ENCODE measurements at regions not wholly inside any gene's neighbourhood (a gene's known extent, or its start where the extent isn't known, plus 50 kb on each side); places are given as distances from the start of the nearest gene placed in this dataset.

DNA sequence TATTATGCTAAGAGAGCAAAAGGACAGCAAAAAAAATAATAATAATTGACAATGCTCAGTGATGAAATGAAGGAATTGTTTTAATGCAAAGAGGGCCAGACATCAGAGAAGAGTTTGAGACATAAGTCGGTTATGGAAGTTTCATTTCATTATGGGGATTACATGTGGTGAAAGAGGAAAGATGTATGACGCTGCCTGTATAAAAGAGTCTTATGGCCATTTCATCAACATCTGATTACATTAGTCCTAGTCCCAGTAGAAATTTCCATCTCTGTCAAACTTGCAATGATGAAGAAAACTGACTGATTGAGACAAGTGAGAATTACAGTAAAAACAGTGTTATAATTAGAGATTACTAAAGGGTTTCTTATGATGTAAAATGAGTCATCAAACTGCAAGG, 900.6 kb upstream of the CDH9 start:
- Histone ChIP-seq H3K18ac (ENCODE audit: low read length) (no peak overlapping the region), H4K12ac (ENCODE audit: low read depth, low read length) (no peak overlapping the region), H2AFZ (ENCODE audit: insufficient read depth, low read length, poor library complexity) (no peak overlapping the region), H3K4me2 (ENCODE audit: low read length) (no peak overlapping the region), H3K27ac (ENCODE audit: low read depth, low read length) (no peak overlapping the region), H3K79me2 (ENCODE audit: control insufficient read depth, insufficient read depth, low read length, poor library complexity) (no peaks in the 10 kb centered on the region), H2BK120ac (ENCODE audit: insufficient read depth, low read length, poor library complexity) (no peak overlapping the region), H3K9me3 (ENCODE audit: insufficient read depth, low read depth, low read length) (no peaks in the 10 kb centered on the region), H3K4me3 (ENCODE audit: low read depth, low read length) (no peak overlapping the region), H2AK5ac (ENCODE audit: low read length) (no peak overlapping the region), H3K23ac (ENCODE audit: low read length) (no peak overlapping the region), H3K4me1 (ENCODE audit: control insufficient read depth in 1 of 2, insufficient read depth in 2 of 2, low read length in 2 of 2) (no peaks in the 10 kb centered on the region), H3K14ac (ENCODE audit: low read length) (no peak overlapping the region), H3K36me3 (ENCODE audit: control insufficient read depth in 1 of 2, insufficient read depth in 2 of 2, low read length in 2 of 2) (no peaks in the 10 kb centered on the region), H3K27me3 (ENCODE audit: insufficient read depth, low read length) (no peaks in the 10 kb centered on the region), H3K79me1 (ENCODE audit: low read length) (no peaks in the 10 kb centered on the region), H3K4ac (ENCODE audit: low read depth, low read length) (no peak overlapping the region), H4K91ac (ENCODE audit: low read depth, low read length) (no peak overlapping the region), H2BK12ac (ENCODE audit: low read length) (no peak overlapping the region), H4K8ac (ENCODE audit: low read depth, low read length) (no peak overlapping the region), H3K9ac (ENCODE audit: low read length) (no peak overlapping the region), H2BK5ac (ENCODE audit: low read depth, low read length, poor library complexity) (no peak overlapping the region)
- DNase-seq: no peak
- WGBS (ENCODE audit: extremely low coverage, insufficient coverage, insufficient read length): no CpG with 5 or more reads among the region's 2 CpGs

DNA sequence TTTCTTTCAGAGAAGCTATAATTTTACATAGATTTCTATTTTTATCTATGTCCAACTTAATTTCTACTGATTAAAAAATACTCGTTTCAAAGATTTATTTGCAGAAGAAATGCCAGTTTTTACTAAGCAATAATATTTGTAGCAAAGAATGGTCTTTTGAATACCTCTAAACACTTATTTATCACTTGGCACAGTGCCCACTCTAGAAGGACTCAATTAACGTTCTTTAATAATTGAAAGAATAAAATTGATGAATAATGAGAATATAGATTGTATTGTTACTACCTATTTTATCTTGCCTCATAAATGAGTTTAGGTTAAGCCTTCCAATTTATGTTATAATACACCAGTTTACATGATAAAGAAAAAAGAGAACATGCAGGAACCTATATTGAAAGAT, 889.7 kb upstream of the CDH9 start:
- Histone ChIP-seq H3K36me3 (ENCODE audit: control insufficient read depth in 1 of 2, insufficient read depth in 2 of 2, low read length in 2 of 2) (no peaks in the 10 kb centered on the region), H3K4ac (ENCODE audit: low read depth, low read length) (no peak overlapping the region), H3K23ac (ENCODE audit: low read length) (no peak overlapping the region), H3K27me3 (ENCODE audit: insufficient read depth, low read length) (no peaks in the 10 kb centered on the region), H3K79me1 (ENCODE audit: low read length) (no peaks in the 10 kb centered on the region), H3K4me1 (ENCODE audit: control insufficient read depth in 1 of 2, insufficient read depth in 2 of 2, low read length in 2 of 2) (no peaks in the 10 kb centered on the region), H4K91ac (ENCODE audit: low read depth, low read length) (no peak overlapping the region), H3K79me2 (ENCODE audit: control insufficient read depth, insufficient read depth, low read length, poor library complexity) (no peaks in the 10 kb centered on the region), H2BK120ac (ENCODE audit: insufficient read depth, low read length, poor library complexity) (no peak overlapping the region), H2BK5ac (ENCODE audit: low read depth, low read length, poor library complexity) (no peak overlapping the region), H4K8ac (ENCODE audit: low read depth, low read length) (no peak overlapping the region), H3K4me3 (ENCODE audit: low read depth, low read length) (no peak overlapping the region), H2BK12ac (ENCODE audit: low read length) (no peak overlapping the region), H3K14ac (ENCODE audit: low read length) (no peak overlapping the region), H3K18ac (ENCODE audit: low read length) (no peak overlapping the region), H2AK5ac (ENCODE audit: low read length) (no peak overlapping the region), H3K4me2 (ENCODE audit: low read length) (no peak overlapping the region), H3K9ac (ENCODE audit: low read length) (no peak overlapping the region), H3K27ac (ENCODE audit: low read depth, low read length) (no peak overlapping the region), H2AFZ (ENCODE audit: insufficient read depth, low read length, poor library complexity) (no peak overlapping the region), H4K12ac (ENCODE audit: low read depth, low read length) (no peak overlapping the region), H3K9me3 (ENCODE audit: insufficient read depth, low read depth, low read length) (no peaks in the 10 kb centered on the region)
- no peak for DNase-seq
- WGBS (ENCODE audit: extremely low coverage, insufficient coverage, insufficient read length): no CpG with 5 or more reads among the region's 2 CpGs

DNA sequence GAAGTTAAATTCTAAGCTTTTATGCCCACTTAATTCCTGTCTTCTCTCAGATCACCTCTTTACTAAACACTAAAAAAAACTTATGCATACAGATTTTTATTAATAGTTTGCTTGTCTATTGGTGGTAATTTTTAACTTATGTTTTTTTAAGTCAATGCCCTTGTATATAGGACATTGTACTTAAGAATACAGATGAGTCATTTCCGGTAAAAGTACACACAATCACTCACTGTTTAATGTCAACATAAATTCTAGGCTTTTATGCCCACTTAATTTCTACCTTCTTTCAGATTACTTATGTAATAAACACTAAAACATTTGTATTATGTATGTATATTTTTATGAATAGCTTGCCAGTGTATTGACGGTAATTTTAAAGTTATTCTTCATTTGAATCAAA, 872.8 kb upstream of the CDH9 start:
- WGBS (ENCODE audit: extremely low coverage, insufficient coverage, insufficient read length): no CpG with 5 or more reads among the region's 2 CpGs
- no peak overlapping the region for H4K8ac ChIP-seq (ENCODE audit: low read depth, low read length)
- no peaks in the 10 kb centered on the region for H3K79me2 ChIP-seq (ENCODE audit: control insufficient read depth, insufficient read depth, low read length, poor library complexity)
- H3K4ac ChIP-seq (ENCODE audit: low read depth, low read length): no peak overlapping the region
- no peaks in the 10 kb centered on the region for H3K79me1 ChIP-seq (ENCODE audit: low read length)
- no peak overlapping the region for H3K14ac ChIP-seq (ENCODE audit: low read length)
- no peaks in the 10 kb centered on the region for H3K36me3 ChIP-seq (ENCODE audit: control insufficient read depth in 1 of 2, insufficient read depth in 2 of 2, low read length in 2 of 2)
- H3K9ac ChIP-seq (ENCODE audit: low read length): no peak overlapping the region
- no peak overlapping the region for H3K18ac ChIP-seq (ENCODE audit: low read length)
- no peak overlapping the region for H2BK12ac ChIP-seq (ENCODE audit: low read length)
- H3K27ac ChIP-seq (ENCODE audit: low read depth, low read length): no peak overlapping the region
- no peak overlapping the region for H2BK5ac ChIP-seq (ENCODE audit: low read depth, low read length, poor library complexity)
- no peak for DNase-seq
- H3K27me3 ChIP-seq (ENCODE audit: insufficient read depth, low read length): no peaks in the 10 kb centered on the region
- H3K4me2 ChIP-seq (ENCODE audit: low read length): no peak overlapping the region
- H3K9me3 ChIP-seq (ENCODE audit: insufficient read depth, low read depth, low read length): no peaks in the 10 kb centered on the region
- no peak overlapping the region for H2AFZ ChIP-seq (ENCODE audit: insufficient read depth, low read length, poor library complexity)
- no peak overlapping the region for H2AK5ac ChIP-seq (ENCODE audit: low read length)
- no peaks in the 10 kb centered on the region for H3K4me1 ChIP-seq (ENCODE audit: control insufficient read depth in 1 of 2, insufficient read depth in 2 of 2, low read length in 2 of 2)
- no peak overlapping the region for H4K91ac ChIP-seq (ENCODE audit: low read depth, low read length)
- H3K4me3 ChIP-seq (ENCODE audit: low read depth, low read length): no peak overlapping the region
- no peak overlapping the region for H2BK120ac ChIP-seq (ENCODE audit: insufficient read depth, low read length, poor library complexity)
- H4K12ac ChIP-seq (ENCODE audit: low read depth, low read length): no peak overlapping the region
- no peak overlapping the region for H3K23ac ChIP-seq (ENCODE audit: low read length)

DNA sequence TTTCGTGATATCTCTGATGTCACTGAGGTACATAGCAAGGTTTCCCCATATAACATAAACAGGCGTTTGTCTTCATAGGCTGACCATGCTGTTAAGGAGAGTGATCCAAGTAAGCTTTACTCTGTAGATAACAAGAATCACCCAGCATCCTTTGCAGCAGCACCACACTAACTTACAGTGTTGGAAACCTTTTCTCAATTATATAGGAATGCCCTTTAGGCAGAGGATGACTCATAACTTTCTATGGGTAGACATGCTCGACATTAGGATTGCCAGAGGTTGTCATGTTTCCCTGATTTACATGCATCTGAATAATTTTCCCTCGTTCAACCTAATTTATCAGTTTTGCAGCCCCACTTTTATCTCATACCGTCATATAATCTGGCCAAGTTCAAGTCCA, 870.0 kb upstream of the CDH9 start:
- H3K14ac ChIP-seq (ENCODE audit: low read length): no peak overlapping the region
- no peak overlapping the region for H3K27ac ChIP-seq (ENCODE audit: low read depth, low read length)
- H3K9me3 ChIP-seq (ENCODE audit: insufficient read depth, low read depth, low read length): no peaks in the 10 kb centered on the region
- H4K8ac ChIP-seq (ENCODE audit: low read depth, low read length): no peak overlapping the region
- H3K79me2 ChIP-seq (ENCODE audit: control insufficient read depth, insufficient read depth, low read length, poor library complexity): no peaks in the 10 kb centered on the region
- H3K36me3 ChIP-seq (ENCODE audit: control insufficient read depth in 1 of 2, insufficient read depth in 2 of 2, low read length in 2 of 2): no peaks in the 10 kb centered on the region
- H2BK12ac ChIP-seq (ENCODE audit: low read length): no peak overlapping the region
- no peak overlapping the region for H2AFZ ChIP-seq (ENCODE audit: insufficient read depth, low read length, poor library complexity)
- H3K4ac ChIP-seq (ENCODE audit: low read depth, low read length): no peak overlapping the region
- no peaks in the 10 kb centered on the region for H3K79me1 ChIP-seq (ENCODE audit: low read length)
- H4K91ac ChIP-seq (ENCODE audit: low read depth, low read length): no peak overlapping the region
- no peak overlapping the region for H3K23ac ChIP-seq (ENCODE audit: low read length)
- no peak overlapping the region for H2BK5ac ChIP-seq (ENCODE audit: low read depth, low read length, poor library complexity)
- H3K27me3 ChIP-seq (ENCODE audit: insufficient read depth, low read length): no peaks in the 10 kb centered on the region
- peak in 1 of 2 donors; percentile 34 for DNase-seq
- H4K12ac ChIP-seq (ENCODE audit: low read depth, low read length): no peak overlapping the region
- H2AK5ac ChIP-seq (ENCODE audit: low read length): no peak overlapping the region
- H3K4me2 ChIP-seq (ENCODE audit: low read length): no peak overlapping the region
- H3K4me1 ChIP-seq (ENCODE audit: control insufficient read depth in 1 of 2, insufficient read depth in 2 of 2, low read length in 2 of 2): no peaks in the 10 kb centered on the region
- WGBS (ENCODE audit: extremely low coverage, insufficient coverage, insufficient read length): no CpG with 5 or more reads among the region's 5 CpGs
- H3K9ac ChIP-seq (ENCODE audit: low read length): no peak overlapping the region
- H3K4me3 ChIP-seq (ENCODE audit: low read depth, low read length): no peak overlapping the region
- H2BK120ac ChIP-seq (ENCODE audit: insufficient read depth, low read length, poor library complexity): no peak overlapping the region
- no peak overlapping the region for H3K18ac ChIP-seq (ENCODE audit: low read length)
